ENCODE measurements at regions not wholly inside any gene's neighbourhood (a gene's known extent, or its start where the extent isn't known, plus 50 kb on each side); places are given as distances from the start of the nearest gene placed in this dataset.
"Not testable (repeated sequence)": the region's sequence is repeated elsewhere in the genome, so short reads cannot be mapped to it uniquely, and the experiment has no call there.

DNA sequence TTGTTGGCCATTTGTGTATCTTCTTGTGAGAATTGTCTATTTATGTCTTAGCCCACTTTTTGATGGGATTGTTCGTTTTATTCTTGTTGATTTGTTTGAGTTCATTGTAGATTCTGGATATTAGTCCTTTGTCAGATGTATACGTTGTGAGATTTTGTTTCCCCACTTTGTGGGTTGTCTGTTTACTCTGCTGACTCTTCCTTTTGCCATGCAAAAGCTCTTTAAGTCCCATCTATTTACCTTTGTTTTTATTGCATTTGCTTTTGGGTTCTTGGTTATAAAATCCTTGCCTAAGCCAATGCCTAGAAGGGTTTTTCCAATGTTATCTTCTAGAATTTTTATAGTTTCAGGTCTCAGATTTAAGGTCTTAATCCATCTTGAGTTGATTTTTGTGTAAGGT, 193.1 kb upstream of the STAC start:
- DNase-seq (ENCODE audit: low read depth) = not testable (repeated sequence)

DNA sequence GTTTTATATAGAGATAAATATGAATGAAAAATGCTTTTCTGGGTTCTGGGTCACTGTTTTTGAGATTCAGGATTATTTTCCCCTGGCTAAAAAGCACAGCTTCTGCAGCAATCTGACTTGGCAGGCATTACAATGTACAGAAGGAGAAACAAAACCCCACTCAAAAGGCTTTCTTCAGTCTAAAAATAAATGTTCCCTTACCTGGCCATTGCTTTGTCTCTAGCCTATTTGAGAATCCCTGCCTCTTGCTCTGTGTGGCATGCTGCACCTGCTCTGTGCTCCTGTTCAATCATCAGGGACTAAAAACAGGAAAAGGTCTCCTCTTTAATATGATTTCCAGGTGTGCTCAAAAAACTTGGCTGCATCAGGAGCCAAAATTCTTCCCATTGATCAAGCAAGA, 187.4 kb upstream of the STAC start:
- DNase-seq (ENCODE audit: low read depth) = no peak

DNA sequence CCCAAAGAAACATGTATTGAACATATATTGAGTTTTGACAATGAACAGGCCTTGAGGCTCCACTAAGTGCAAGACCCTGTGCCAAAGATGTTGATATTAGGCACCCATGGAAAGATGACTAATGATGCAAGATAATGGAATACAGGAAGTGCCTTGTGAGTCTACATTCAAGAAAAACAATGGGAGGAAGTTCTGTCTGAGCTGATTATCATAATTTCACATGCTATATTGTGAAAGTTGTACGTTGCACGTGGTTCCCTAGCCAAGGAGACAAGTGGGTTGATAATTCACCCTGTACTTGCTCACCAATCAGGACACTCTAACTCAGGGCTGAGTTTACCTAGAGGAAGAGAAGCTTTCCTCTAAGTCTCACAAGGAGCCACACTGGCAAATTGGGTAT, 186.9 kb upstream of the STAC start:
- no peak for DNase-seq (ENCODE audit: low read depth)

DNA sequence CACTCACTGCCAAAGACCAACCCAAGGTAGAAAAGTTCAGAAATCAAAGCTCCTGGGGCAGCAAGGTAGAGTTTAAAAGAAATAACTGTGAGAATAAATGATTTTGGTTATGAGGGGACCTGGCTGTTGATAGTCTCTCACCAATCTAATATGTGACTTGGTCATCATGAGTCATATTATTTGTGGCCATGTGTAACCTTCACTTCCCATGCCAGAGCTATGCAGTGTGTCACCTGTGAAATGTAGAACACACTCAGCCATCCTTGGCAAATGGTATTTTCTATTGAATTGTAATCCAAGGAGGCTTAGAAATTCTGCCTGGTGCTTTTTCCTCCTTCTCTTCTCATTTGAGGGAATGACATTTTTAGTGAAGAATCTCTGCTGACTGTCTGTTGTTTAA, 184.2 kb upstream of the STAC start:
- no peak for DNase-seq (ENCODE audit: low read depth)

DNA sequence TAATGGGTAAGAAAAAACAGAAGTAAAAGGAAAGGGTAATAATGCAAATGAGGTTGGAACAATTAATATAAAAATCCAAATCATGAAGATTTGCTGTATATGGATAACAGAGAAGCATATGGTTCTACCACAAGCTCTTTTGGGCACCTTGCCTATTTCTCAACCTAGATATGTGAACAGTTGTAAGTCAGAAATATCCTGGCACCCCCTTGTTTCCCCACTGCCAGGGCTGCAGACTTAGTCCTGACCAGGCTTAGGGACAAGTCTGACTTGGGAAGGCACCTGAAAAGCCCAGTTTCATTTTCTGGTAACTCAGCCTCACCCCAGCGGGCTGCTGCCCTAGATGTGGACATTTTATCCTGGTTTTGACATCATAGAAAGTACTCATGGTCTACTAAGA, 183.2 kb upstream of the STAC start:
- no peak for DNase-seq (ENCODE audit: low read depth)

DNA sequence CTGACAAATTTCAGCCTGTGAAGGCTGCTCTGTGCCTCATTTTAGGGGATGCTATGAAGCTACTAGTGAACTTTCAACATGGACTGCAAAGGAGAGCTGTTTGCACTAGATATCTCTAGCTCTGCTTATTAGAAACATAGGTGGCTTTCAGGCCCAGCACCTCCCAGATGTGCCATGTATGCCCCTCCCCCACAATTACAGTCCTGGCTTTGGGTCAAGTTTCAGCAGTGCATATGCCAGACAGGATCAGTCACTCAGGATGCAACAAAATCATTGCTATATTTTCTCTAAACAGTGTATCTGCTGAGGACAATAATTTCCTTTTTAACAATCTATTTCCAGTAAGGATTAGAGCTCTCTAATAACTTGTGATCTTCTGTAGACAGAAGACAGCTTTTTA, 178.8 kb upstream of the STAC start:
- DNase-seq (ENCODE audit: low read depth) = no peak

DNA sequence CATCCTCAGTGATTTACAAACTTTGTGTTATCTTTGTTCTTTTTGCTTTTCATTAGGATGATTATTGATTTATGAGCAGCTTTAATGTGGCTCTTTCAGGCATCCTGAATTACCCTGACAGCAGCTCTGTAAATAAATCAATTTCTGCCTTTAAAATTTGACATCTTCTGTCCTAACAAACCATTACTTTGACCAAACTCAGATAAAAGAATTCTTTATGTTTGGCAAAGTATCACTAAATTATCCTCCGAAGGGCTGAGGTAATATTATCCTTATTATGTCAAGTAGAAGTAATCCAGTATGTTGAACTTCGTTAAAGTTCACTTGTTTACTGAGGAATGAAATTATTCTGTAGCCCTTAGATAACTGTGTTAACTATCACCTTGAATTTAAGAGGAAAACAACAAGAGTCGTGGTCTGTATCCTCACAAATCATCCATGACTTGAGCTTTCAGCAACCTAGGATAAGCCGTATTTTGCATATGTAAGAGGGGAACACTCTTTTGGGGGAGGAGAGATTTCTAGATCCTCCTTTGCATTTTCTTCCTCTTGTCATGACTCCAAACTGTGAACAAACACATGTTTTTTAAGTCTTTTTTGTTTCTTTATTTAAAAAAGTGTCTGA, 173.2 kb upstream of the STAC start:
- no peak for DNase-seq (ENCODE audit: low read depth)

DNA sequence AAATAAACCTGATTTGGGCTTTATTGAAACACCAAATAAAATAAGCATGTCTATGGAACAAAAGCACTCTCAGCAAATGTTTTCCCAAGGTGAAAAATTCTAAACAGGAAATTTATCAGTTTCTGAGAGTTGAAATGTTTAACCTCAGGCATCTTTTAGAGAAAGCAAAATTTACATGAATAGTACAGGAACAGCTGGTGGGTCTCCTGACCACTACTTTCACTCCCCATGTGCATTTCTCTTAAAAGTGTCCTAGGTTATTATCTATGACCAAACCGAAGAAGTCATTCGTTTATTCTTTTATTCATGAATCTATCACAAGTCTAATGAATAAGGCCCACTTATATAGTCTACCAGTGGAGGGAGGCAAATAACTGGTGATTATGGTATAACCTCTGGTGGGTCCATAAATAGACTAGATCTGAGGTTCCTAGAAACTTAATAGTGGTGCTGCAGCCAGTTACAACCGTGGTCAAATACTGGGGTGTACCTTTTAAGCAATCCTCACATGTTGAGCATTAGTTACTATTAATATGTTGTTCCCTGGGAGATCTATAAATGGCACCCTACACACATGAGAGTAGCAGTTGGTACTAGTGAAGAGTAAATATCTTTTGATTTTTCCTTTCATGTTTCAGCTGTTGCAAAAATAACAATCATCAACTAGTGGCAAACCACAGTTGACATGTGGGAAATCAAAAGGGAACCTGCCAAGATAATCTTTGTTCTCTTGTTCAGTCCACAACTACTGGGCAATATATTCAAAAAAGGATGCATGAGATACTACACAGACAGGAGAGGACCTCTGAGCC, 169.3 kb upstream of the STAC start:
- DNase-seq (ENCODE audit: low read depth) = peak; percentile 71

DNA sequence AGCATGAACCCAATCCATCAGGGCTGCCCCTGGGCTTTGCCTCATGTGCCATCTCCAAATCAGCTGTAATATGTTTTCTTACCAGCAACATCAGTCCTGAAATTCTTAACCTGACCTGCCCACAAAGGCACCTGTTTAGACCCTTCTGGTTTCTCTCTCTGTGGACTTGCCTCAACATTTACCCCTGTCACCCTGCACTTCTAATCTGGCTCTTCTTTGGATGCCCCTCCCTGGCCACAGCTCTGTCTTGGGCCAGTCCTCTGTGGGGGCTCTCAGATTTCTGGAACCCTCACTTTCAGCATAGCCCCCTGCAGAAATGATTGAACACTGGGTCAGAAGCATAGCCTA, 168.7 kb upstream of the STAC start:
- no peak for DNase-seq (ENCODE audit: low read depth)

DNA sequence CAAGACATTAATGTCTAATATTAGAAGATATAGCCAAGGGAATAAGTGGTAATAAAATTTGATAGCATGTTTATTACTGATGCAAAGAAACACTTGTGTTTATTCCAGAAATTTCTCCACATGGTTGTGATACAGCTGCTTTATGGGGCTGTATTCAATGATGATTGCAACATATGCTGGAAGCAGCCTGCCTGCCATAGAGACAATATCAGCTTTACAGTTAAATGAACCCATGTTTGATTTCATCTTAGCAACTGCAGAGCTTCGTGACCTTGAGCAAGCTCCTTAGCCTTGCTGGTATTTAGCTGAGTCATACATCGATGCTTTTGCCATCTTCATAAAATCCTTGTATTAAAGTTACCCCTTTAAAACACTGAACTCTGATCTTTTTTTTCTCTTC, 168.1 kb upstream of the STAC start:
- peak; percentile 74 for DNase-seq (ENCODE audit: low read depth)

DNA sequence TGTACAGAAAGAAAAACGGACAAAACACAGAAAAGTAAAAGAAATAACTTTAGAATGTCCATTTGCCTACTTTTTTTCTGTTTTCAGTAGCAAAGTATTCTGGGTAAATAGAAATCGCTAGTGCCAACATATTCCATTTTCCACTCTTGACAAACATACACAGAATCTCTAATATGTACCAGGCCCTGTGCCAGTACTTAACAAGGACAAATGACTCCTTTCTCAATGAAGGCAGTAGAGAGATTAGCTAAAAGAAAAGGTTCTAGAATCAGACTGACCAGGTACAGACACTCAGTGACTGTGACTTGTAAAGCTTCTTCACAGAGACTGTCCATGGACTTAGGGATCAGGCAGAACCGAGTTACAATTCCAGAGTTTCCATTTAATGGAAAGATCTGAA, 165.8 kb upstream of the STAC start:
- DNase-seq (ENCODE audit: low read depth) = no peak

DNA sequence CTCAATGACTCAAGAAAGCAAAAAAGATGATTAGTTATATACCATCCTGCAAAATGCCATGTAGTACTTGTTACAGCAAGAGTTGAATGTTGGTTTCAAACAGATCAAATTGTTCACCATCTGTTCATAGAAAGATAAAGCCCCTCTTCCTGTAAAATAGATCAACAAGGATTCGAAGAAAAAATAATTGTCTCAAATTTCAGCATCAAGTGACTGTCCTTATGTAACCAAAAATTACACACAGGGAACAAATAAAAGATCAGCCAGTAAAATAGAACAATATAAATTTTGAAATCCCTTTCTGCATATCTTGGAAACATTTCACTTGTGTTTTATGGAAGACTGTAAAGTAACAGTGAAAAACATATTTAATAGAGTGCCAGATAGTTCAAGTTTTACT, 165.1 kb upstream of the STAC start:
- DNase-seq (ENCODE audit: low read depth) = no peak

DNA sequence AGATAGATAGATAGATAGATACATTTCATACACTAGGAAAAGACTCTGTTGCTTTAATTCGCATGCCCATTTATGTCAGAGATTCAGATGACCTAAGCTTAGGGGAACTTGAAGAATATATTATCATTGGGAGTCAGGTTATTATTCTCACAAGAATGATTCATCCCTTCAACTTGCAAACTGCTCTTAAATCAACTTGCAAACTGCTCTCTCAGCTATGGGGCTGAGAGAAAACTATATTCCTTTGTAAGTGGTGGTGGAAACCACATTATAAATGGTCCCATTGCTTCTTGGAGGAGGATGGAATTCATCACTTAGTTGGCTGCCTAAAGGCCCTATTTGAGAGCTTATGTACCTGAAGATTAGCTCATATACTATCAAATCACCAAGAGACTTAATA, 160.9 kb upstream of the STAC start:
- DNase-seq (ENCODE audit: low read depth) = peak; percentile 49

DNA sequence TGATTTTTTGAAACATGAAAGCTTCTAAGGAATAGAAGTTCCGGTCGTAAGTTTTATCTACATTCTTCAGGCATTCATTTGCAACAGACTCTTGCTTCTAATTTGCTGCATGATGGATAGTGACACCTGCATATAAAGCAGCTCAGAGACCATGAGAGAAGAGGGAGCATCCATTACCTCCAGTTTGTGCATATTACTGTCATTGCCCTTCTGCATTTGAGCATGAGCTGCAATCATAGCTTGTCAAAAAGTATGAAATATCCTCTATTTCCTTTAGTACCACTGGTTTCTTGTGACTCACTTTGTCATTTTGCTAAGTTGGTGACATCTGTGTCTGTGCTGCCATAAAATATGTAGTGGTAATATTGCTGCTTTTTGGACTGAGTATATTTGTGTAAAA, 160.1 kb upstream of the STAC start:
- no peak for DNase-seq (ENCODE audit: low read depth)

DNA sequence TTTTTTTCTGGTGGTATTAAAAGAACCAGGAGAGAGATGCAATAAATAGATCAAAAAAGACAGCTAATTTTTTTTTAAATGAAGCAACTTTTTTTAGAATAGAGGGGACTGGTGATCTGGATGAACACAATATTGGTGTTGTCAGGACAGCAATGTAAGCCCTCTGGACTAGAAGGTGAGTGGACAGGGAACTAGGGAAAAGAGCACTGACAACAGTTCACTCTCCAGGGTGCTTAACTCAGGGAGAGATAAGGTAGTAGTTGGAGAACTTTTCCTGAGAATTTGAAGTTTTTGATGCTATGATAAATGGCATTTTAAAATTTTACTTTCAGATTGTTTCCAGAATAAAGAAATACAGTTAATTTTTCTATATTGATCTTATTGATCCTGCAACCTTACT, 158.3 kb upstream of the STAC start:
- peak; percentile 3 for DNase-seq (ENCODE audit: low read depth)

DNA sequence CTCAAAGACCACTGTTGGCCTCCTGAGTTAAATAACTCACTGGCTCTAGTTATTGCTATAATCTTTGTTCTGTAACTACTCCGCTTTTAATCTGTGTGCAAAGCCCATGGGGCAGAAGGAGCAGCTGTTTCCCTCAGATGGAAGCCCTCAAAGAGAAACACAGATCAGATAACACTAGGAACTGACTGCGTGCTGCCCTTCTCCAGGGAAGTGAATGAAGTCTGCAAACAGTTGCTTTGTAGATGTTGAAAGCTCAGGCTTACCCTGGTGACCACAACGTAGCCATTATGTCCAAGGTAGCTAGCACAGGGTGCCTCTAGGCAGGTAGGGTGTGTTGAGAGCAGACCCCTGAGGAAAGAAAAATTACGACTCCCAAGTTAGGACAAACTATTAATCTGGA, 152.3 kb upstream of the STAC start:
- DNase-seq (ENCODE audit: low read depth) = peak; percentile 84

DNA sequence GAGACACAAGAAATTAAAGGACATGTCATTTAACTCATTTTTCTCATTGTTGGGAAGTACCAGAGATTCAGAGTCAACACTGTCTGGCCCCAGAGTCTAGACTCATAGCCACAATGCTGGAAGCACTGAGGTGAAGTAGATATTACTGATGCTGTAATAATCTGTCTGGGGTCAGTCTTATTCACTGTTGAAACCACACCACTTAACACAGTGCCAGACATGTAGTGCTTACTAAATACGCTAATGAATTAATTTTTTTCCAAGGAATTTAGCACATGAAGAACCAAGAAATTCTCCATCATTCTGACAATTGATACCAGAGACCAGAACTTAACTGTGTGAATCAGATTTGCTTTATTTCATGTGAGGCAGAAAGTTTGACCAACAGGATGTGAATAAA, 150.8 kb upstream of the STAC start:
- no peak for DNase-seq (ENCODE audit: low read depth)

DNA sequence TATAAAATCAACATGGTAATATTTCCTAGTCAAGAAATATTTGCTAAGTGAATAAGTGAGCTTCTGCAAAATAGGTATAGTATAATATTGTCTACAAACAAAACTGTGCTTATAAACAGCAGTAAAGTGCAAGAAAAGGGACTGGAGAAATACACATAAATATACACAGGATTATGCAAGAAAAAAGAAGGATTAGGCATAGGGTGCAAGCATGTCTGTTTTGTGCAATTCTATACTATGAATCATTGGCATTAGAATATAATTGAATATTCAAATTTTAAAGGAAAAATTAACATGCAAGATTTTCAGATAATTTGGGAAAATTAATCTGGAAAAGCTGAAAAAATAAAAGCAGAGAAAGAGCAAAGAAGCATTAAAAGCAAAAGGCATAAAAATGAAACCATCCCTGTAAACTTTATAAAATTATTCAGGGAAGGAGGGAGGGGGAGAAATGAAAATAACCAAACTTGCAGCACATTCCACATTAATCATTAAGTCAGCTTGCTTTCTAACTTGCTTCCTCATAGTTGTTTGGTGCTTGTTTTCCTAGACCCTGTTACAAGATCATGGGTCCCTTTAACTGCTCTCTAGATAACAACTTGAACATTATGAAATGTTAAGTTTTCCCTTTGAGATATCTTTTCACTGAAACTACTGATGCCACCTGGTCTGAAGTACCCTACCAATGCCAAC, 147.4 kb upstream of the STAC start:
- DNase-seq (ENCODE audit: low read depth) = no peak

DNA sequence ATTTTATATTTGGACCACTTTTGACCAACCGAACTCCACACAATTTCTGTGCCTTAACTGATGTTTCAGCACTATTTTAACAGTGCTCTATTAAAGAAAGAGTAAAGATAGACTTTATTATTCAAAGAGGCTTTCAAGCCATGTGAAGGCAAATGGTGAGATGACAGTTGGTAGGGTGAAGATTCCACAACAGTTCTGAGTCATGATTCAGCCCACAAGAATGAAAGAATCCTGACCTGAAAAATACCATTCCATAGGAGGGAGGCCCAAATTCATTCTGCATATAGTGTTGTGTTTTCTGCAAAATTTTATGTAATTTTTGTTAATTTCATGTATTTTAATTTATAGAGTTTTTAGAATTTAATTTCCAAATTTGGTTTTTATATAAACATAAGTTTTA, 135.6 kb upstream of the STAC start:
- DNase-seq (ENCODE audit: low read depth) = peak; percentile 70

DNA sequence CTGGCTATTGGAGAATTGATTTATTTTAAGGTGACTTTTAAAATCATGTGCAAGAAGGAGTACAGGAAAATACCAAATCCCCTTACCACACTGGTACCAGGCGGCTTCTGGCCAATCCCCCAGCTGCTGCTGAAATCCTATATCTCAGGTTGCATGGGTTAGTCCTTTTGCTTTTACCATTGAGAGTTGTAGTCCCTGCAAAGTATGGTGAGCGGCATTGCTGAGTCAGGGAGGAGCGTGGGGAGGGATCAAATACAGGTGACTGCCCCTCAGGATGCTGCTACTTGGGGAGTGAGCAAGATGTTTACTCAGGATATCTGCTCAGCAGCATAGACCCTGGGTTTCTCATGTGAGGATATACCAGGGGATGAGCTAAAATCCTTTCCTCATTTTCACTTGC, 131.9 kb upstream of the STAC start:
- no peak for DNase-seq (ENCODE audit: low read depth)

DNA sequence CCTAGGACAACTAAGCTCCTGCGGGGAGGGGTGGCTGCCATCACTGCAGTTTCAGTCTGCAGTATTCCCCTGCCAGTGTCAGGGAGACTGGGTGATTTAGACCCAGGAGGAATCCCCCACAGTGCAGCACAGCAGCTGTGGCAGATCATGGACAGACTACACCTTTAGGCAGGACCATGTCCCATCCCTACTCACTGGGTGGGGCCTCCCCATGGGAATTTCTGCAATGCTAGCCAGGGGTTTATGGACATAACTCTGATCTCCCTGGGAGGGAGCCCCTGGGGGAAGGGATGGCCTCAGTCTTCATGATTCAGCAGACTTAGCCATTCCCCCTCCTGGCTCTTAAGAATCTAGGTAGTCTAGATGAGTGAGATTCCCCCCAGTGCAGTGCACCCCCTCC, 130.1 kb upstream of the STAC start:
- DNase-seq (ENCODE audit: low read depth) = no peak

DNA sequence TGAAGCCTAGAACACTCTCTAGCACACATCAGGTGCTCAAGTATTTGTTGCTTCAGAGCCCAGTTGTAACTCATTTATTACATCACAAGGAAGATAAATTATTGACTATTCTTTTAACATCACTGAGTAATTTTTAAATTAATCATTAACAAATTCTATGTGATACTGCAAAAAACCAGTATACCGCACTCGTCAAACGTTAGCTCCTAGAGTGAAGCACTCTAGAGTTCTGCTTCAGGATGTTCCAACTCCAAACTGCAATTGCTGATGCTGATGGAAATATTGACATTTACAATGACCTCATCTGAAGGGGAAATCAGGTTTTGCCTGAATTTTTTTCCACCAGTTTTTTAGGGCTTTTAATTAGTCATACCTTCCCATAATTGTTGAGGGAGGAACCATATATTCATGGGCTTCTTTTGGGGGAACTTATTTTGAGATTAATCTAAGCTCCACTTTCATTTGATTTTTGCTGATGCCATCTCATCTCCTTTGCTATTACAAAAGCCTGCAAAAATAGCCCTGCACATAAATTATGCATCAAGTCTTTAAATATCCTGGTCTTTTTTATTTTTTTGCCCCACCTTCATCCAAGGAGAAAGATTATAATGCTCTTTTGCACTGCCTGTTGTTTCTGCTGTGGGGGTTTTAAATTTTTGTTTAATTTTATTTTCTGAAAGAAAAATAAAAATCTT, 123.0 kb upstream of the STAC start:
- no peak for DNase-seq (ENCODE audit: low read depth)

DNA sequence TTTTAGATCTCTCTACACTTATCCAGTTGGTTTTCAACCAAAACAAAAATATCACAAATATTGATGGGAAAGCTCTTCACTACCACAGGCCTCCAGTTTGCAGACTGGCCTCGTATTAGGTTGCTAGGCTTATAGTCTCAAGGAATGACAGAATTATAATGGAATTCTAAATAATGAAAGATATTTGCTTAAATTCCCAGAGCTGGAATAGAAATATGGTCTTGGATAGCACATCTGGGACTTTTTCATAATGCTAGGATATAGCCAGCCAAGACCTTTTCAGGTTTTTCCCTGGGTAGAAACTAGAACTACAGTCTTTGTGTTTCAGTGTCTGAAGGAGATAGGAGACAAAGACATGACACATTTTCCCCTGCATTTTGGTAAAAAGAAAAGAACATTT, 121.9 kb upstream of the STAC start:
- DNase-seq (ENCODE audit: low read depth) = no peak

Measured in LHCN-M2 (cell line).